CD4-positive, alpha-beta T cell treated with Interleukin-1 beta for 1 hour (primary cell): ENCODE measurements at regions not wholly inside any gene's neighbourhood (a gene's known extent, or its start where the extent isn't known, plus 50 kb on each side); places are given as distances from the start of the nearest gene placed in this dataset.

Experiments
- DNase-seq, 2 donors: peaks; one replicate each; pipeline ENCODE4 v3.0.0-alpha.2; 2020 to 2022

DNA sequence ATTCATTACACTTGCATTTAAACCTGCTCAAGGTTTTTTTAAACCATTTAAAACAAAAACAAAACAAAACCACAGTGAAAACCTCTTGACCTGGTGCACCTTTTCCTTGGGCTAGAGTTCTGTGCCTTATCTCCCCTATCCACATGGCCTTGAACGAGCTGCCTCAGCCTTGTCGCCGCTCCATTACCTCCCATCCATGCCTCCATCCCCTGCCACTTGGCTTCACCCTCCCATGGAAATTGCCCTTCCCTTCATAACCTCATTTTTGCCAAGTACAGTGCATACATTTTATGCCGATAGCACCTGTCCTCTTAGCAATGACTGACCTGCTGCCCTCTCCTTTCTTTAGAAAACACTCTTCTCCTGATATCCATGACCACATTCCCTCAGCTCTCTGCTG is 188.6 kb upstream of the ASIC2 start:
- DNase-seq: no peak

DNA sequence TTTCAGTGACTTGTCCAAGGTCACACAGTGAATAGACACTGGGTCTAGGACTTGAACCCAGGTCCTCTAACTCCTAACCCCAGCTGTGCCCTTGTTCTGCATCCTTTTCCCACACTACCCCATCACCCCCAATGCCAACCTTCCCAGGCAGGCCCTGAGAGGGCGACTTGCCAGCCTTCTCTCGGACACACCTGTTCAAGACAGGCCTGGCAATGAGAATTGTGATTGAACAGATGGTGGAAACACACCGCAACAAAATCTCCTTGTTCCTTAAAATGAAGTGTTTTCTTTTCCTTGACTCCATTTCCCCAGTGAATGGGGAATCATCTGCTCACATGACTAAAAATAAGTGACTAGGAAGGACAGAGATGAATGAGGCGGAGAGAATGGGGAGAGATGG is 189.5 kb upstream of the ASIC2 start:
- no peak for DNase-seq

DNA sequence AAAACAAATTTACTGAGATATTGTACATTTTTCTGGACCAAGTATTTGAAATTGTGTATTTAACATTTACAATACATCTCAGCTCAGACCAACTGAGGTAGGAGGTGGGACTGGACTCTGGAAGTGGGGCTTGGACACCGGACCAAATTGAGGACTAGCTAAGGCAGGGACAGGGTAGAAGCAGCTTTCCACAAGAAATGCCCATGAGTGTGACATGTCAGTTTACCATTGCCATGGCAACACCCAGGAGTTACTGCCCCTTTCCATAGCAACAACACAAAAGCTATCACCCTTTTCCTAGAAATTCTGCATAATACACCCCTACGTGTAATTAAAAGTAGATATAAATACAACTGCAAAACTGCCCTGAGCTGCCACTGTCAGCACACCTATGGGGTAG is 191.5 kb upstream of the ASIC2 start:
- no peak for DNase-seq

DNA sequence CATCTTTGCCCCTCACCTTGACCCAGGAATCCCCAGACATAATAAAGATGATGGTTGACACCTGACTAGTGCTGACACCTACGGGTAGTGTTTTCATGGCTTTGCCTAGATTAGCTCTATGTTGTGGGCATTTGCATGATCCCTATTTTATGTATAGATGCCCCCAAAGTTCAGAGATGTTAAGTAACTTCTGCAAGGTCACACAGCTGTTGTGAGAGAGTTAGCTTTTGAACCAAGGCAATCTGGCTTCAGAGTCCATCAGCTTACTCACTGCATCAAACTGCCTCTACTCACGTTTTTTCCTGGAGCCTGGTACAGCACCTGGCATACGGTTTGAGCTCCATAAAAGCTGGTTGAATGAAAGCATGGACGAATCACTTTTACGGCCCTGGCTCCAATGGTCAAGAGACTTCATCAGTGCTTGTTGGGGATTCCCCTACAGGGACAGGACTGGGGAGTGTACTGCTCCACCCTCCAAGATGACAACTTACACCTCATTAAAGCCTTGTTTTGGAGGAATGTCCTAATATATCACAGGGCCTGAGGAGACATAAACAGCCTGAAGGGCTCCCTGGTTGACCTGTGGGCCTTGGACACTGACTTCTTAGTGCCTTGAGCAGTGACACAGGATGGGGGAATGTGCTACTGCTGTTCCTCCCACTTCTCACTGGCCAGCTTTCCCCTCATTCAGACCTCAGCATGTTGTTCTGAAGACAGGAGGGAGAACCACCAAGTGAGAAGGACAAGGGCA is 193.2 kb upstream of the ASIC2 start:
- no peak for DNase-seq

DNA sequence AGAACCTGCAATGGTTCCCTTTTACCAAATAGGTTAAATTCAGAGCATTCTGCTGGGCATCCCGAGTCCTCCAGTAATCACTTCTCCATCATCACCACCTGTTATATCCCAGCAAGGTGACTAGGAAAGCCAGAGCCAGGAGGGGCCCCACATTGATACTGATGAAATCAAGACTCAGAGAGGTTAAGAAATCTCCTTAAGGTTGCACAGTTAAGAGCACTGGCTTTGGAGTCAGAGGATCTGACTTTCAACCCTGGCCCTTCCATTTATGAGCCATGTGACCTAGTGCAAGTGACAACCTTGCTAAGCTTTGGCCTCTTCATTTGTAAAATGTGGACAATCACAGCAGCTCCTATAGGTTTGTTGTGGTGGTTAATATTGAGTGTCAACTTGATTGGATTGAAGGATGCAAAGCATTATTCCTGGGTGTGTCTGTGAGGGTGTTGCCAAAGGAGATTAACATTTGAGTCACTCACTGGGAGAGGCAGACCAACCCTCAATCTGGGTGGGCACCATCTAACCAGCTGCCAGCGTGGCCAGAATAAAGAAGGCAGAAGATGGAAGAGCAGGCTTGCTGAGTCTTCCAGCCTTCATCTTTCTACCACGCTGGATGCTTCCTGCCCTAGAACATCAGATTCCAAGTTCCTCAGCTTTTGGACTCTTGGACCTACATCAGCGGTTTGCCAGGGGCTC is 194.2 kb upstream of the ASIC2 start:
- no peak for DNase-seq

DNA sequence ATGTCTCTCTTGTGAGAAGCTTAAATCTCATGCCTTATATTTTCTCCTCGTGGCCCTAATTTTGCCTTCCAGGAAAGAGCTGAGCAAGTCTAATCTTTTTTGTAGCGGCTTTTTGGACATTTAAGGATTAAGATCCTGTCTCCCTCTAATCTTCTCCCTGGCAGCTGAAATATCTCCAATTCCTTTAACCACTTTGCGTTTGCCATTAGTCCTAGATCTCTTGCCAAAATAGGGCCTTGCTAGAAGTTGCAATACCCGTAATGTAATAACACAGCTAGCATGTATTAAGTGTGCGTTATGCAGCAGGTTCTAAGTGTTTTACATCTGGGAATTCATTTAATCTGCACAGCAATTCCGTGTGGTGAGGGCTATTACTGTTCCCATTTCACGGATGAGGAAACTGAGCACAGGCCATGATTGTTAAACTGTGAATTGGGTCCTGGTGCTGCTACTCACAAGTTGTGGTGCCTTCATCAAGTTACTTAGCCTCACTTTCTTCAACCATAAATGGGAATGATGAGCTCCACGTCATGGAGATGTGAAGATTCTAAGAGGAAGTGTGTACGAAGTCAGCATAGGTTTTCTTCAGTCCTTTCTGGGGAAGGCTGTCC is 198.9 kb upstream of the ASIC2 start:
- DNase-seq: no peak

DNA sequence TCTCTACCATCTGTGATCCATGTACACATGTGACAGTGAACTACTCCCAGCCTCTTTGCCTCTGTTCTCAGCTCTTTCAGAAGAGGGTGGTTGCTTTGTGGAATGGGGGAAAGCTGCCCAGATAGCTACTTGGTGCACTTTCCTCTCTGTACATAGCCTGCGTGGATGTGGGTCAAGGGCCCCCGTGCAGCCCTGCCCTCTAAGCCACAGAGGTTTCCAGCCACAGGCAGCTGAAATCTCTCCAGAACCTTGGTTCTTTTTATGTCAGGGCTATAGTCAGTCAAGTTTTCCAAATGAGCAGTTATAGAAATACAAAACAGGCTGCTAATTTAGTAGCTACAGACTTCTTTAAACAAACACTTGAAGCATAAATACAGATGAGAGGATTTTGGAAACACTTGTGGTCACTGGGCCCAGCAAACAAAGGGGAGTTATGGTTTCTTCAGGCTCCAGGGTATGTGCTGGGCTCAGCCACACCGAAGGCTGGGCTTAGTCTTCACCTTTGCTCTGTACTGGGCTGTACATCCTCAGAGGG is 199.7 kb upstream of the ASIC2 start:
- DNase-seq: no peak

DNA sequence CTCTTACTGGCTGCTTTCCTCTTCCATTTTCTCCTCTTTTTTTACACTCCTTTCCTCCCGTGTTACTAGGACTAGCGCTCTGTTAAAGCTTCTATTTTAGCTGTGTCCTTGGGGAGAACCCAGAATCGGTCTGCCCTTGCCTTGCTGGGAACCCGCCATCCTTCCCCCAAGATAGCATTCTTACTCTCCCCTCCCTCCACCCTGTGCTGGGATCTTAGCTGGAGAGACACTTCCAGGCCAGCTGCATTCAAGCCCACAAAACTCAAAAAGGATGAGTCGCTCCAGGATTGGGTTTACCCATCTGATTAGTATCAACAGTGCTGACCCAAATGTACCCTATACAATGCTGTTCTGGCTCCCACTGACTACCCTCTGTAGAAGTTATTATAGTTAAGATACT is 200.5 kb upstream of the ASIC2 start:
- no peak for DNase-seq

DNA sequence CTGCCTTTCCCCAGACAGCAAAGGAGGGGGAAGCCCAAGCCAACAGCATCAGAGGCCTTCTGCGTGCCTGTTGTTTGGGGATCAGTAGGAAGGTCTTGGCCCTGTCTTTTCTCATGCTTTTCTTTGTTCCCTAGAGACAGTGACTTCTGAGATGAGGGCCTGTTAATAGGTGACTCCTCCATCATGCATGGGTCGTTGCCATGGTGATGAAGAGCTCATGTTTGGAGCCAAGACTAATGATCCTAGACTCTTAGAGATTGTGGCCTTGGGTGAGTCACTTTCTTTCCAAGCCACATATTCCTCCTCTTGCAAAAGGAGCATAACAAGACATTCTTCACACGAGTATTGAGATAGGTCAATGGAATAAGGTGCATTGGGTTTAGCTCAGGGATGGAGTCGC is 201.1 kb upstream of the ASIC2 start:
- DNase-seq: no peak

DNA sequence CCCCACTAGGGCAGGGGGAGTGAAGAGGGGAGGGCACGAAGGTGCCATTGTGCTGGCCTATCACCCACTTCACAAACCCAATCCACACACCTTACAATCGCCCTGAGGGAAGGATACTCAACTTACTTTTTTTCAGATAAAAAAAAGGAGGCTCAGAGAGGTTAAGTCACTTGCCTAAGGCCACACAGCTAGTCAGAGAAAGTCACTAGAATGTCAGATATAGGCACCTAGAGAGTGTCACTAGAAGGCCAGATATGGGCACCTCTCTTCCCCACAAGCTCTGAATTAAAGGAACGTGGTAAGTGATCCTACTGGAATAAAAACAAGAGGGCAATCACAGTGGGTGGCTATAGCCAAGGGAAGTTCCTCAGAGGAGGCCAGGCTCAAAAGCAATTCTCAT is 204.5 kb upstream of the ASIC2 start:
- DNase-seq: no peak

DNA sequence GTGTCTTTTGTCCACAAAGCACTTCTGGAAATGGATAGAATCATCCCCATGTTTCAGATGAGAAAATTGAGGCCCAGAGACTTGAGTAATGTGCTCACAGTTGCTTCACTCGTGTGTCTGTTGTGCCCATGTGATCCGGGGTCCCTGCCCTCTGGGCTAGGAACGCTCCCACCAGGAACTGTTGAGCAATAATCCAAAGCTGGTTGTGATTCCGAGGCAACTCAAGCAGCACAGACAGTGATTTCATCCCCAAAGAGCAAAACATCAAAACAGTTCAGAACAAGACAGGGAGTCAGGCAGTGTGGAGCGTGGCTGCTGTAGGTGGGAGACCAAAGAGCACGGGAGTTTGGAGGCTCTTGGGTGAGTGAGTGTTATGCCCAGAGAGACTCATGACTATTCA is 205.0 kb upstream of the ASIC2 start:
- DNase-seq: no peak

DNA sequence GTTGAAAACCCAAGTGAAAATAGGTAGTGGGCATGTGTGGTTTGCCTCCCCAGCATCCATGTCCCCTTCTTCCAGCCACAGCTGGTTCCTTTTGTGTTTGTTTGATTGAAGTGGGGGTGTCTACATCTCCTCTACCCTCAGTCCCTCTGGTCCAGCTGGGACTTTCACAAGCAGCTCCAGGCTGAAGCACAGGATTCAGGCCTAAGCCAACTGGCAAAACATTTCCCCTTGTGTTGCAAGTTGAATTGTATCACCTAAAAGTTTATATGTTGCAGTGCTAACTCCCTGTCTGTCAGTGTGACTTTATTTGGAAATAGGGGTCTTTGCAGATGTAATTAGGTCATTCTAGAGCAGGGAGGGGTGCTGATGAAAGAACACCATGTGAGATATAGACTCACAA is 205.9 kb upstream of the ASIC2 start:
- no peak for DNase-seq

DNA sequence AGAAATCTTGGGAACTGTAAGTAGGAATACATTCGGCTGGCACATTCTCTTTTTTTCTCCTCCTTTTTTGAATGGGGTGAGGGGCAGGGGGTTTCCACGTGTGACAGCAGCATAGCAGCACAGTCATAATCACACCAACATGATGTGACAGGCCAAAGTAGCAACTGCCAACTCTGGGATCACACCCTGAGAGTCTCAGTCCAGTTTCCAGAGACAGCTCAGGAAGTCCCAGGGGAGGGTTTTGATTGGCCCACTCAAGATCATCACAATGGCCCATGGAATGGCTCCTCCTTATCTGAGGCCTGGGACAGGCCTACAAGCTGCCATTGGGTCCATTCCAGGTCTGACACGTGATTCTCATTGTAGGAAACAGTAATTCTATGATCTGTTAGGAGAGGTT is 207.1 kb upstream of the ASIC2 start:
- DNase-seq: no peak

DNA sequence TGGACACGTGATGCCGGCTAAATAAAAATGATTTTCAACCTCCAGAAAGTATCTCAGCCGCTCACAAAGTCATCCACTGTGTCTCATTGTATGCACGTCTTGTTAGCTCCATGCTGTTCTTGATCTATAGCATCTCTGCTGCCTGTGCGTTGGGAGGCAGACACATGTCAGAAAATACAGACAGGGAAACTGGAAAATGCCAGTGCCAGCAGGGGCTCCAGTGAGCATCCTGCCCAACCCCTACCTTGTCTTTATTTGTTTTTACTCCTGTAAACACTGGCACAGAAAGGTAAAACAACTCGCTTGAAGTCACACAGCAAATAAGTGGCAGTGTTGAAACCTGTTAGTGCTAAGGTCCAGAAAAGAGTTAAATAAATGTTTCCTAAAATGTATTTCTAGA is 208.1 kb upstream of the ASIC2 start:
- DNase-seq: no peak

DNA sequence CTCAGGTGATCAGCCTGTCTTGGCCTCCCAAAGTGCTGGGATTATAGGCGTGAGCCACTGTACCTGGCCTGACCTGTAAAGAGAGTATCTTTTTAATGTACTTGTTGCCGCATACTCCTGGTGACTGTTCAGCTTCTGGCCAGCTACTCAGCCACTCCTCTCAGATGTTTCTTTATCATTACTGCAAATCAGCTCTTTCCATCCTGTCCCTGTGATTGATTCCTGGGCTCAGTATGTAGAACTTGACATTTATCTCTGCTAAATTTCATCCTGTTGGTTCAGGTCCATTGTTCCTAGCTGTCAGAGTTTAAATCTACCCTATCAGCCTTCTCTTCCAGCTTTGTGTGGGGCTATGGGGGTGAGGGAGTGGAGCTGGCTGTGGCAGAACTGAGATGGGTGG is 211.5 kb upstream of the ASIC2 start:
- no peak for DNase-seq

DNA sequence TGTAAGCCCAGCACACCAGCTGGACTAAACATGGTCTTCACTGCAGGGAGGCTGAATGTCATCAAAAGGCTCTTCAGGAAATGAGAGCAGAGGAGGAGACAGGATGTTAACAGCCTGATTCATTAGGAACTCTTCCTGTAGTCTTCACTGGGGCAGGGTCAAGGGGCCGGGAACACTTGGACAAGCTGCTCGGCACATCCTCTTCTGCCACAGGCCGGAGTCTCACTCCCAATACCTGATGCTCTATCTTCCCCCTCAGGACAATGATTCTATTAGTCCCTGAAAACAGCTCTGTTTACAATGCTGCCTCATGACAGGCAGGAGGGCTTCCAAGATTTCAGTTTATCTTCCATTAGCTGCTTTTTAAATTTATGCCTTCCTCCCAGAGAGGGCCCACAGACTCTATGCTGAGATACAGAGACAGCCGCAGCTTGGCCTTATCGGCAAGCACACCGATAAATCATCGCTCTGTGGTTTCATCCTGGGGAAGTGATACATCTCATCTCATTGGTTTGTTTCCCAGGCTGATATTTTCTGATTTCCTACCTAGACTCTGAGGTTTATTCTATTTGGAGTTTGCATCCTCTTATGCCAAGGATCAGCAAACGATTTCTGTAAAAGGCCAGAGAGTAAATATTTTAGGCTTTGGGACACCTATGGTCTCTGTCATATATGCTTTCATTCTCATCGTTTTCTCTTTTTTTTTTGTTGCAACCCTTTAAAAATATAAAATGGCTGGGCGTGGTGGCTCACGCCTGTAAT is 214.0 kb upstream of the ASIC2 start:
- DNase-seq: no peak

DNA sequence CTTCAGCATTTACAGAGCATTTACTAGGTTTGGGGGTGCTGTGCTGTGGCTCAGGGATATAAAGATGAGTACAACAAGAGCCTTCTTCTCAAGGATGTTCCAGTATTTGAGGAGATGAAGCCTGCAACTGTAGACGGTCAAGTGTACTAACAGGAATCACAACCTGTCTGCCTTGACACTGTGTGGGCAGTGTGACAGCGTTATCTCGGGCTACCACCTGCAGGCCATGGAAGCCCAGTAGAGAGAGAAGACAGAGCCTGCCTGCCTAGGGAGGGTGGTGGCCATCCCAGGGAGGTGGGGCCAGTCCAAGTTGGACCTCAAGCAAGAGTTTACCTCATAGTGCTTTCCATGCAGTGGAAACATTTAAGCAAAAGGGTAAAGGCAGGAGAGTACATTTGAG is 215.1 kb upstream of the ASIC2 start:
- no peak for DNase-seq

DNA sequence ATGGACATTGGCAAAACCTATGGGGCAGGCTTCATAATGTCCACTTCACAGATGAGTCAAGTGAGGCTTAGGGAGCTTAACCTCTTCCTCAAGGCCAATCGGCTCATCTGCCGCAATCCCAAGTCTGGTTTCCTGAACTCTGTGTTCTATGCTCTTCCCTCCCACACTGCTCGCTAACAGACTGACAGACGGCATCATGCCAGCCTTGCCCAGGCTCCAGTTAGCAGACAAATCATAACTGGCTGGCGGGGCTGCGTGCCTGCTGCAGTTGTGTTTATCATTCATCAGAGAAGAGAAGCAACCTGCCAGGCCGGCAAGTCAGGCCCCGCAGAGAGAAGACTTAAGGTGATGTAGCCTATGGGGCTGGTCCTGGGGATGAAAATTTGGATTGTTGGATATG is 216.2 kb upstream of the ASIC2 start:
- DNase-seq: no peak

DNA sequence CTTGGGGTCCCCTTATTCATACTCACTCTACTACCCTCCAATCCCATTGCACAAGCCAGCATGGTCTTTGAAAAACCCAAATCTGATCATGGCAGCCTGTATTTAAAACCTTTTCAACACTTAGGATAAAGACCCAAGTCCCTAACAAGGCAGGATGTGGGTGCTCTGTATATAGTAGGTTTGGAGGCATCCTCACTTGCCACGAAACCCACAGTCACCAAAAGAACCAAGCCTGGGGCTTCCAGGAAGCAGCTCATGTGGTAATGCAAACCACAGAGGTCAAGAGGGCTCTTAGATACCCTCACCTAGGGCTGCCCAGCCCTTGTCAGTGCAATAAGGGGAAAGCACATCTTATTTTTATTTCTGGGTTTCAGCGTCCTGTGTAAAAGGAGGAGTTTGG is 218.6 kb upstream of the ASIC2 start:
- no peak for DNase-seq

DNA sequence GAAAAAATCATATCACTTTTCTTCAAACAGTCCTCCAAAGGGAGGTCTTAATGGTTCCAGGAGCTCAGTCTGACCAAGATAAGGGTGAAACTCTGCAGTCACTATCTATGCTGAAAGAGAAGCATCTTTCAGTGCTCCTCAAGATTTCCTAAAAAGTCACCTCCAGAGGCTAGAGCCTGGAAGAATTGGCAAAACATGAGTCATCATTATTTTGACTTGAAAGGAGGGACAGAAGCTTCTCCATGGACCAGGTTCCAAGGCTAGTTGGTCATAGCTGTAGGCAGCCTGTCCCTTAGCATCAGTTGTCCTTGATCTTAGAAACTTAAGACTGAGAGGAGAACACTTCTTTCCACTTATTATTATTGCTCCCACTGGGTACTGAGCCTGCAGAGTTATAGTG is 219.0 kb upstream of the ASIC2 start:
- DNase-seq: no peak

DNA sequence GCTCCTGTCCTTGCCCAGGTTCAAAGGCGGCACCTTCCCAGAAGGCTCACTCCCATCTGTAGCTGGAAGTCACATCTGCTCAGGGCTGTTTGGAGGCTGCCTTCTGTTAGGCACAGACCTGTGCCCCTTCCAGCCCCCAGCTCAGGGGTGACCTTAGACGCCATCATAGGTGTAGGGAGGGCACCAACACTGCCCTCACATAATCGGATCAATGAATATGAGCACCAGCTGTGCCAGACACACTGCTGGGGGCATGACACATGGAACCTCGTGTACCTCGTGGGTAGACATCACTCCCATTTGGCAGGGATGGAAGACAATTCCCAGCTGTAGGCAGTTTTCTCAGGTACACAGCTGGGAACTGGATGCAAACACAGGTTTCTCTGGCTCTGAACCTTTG is 220.7 kb upstream of the ASIC2 start:
- no peak for DNase-seq

DNA sequence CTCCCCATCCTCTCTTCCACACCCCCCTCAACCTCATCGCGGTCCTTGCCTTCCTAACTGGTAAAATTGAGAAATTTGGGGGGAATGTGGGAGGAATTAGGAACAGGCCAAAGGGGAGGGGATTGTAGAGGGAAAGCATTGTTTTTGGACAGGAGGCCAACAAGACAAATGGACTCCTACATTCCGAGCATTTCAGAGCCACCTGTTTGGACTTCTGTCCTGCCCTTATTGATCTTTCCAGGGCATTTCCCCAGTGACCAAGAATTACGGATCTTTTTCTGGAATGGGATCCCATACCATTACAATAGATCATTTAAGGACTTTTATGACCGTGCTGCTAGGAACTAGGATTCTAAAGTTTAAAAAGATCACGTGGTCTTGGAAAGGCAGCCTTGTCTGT is 221.3 kb upstream of the ASIC2 start:
- DNase-seq: no peak

DNA sequence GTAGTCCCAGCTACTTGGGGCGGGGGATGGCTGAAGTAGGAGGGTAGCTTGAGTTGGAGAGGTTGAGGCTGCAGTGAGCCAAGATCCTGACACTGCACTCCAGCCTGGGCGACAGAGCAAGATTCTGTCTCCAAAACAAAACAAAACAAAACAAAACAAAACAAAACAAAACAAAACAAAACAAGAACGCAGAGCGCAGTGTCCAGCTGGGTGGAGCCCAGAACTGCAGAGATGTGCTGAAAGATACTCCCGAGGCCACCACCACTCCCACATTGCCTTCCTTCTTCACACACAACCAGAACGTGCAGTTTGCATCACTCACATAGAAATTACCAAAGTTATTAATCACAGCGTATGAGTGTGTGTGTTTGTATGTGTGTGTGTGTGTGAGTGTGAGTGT is 222.9 kb upstream of the ASIC2 start:
- no peak for DNase-seq

DNA sequence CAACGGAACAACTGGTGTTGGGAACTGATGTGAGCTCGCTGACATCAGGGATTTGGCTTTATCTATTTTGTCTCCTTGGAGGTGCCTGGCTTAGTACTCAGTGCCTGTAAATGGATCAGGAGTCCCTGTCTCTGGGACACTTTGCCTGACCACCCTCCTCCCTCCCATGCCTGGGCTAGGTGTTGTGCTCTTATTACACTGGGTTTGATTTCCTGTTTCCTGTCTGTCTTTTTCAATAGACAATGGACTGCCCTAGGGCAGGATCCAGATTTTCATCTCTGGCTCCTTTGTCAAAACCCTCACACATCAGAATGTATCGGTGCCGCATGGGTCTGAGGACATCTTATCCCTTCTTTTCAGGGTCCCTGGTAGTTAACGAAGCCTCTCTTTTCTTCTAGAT is 223.6 kb upstream of the ASIC2 start:
- no peak for DNase-seq
